Parathyroid adenoma (tissue), 2 donors: ENCODE measurements at regions not wholly inside any gene's neighbourhood (a gene's known extent, or its start where the extent isn't known, plus 50 kb on each side); places are given as distances from the start of the nearest gene placed in this dataset.

Source experiments
- H2AFZ ChIP-seq: fragments of 300-600 bp; sonication (generic); one replicate; pipeline ENCODE4 v1.7.0; 2017; ENCODE audit warnings: antibody characterized with exemption, mild to moderate bottlenecking
- H3K27ac ChIP-seq: fragments of 300-600 bp; sonication (generic); one replicate; pipeline ENCODE4 v1.7.0; 2017
- H3K27me3 ChIP-seq: fragments of 300-600 bp; sonication (generic); one replicate; pipeline ENCODE4 v1.7.0; 2017; ENCODE audit warnings: low read length; ENCODE audit not compliant: control insufficient read depth, insufficient read depth
- H3K36me3 ChIP-seq: fragments of 300-600 bp; sonication (generic); one replicate; pipeline ENCODE4 v1.7.0; 2017; ENCODE audit warnings: low read length; ENCODE audit not compliant: control insufficient read depth, insufficient read depth
- H3K4me1 ChIP-seq: fragments of 300-600 bp; sonication (generic); one replicate; pipeline ENCODE4 v1.7.0; 2017; ENCODE audit warnings: control low read depth
- H3K4me2 ChIP-seq: fragments of 300-600 bp; sonication (generic); one replicate; pipeline ENCODE4 v1.7.0; 2017; ENCODE audit warnings: low read length
- H3K4me3 ChIP-seq: fragments of 300-600 bp; sonication (generic); one replicate; pipeline ENCODE4 v1.7.0; 2017; ENCODE audit warnings: low read depth, low read length
- H3K79me2 ChIP-seq: fragments of 300-600 bp; sonication (generic); one replicate; pipeline ENCODE4 v1.7.0; 2017; ENCODE audit warnings: control low read depth
- H3K9ac ChIP-seq: fragments of 300-600 bp; sonication (generic); one replicate; pipeline ENCODE4 v1.7.0; 2017; ENCODE audit warnings: mild to moderate bottlenecking
- H3K9me3 ChIP-seq: fragments of 300-600 bp; sonication (generic); one replicate; pipeline ENCODE4 v1.7.0; 2017; ENCODE audit warnings: low read length; ENCODE audit not compliant: control insufficient read depth
- CTCF ChIP-seq: fragments of 300-600 bp; sonication (generic); IDR thresholded peaks from one replicate; pipeline ENCODE4 v1.7.0; 2017; ENCODE audit warnings: antibody characterized with exemption, mild to moderate bottlenecking
- donor health status: primary hyperparathyroidism.

GRCh38 chr5:159385536-159385935, 55.2 kb upstream of the IL12B start:
- no peak for TF ChIP-seq CTCF
- Histone ChIP-seq H3K4me1 (no peaks in the 10 kb centered on the region), H3K4me2 (no peak overlapping the region), H3K9ac (no peak overlapping the region), H3K79me2 (no peaks in the 10 kb centered on the region), H3K27me3 (no peaks in the 10 kb centered on the region), H3K36me3 (no peaks in the 10 kb centered on the region), H3K9me3 (no peaks in the 10 kb centered on the region), H2AFZ (no peak overlapping the region), H3K27ac (no peak overlapping the region), H3K4me3 (no peak overlapping the region)

- TF ChIP-seq CTCF: no peak
- H3K4me3 ChIP-seq: no peak overlapping the region
- no peaks in the 10 kb centered on the region for H3K9me3 ChIP-seq
- no peaks in the 10 kb centered on the region for H3K27me3 ChIP-seq
- H3K4me2 ChIP-seq: no peak overlapping the region
- H3K27ac ChIP-seq: no peak overlapping the region
- no peaks in the 10 kb centered on the region for H3K79me2 ChIP-seq
- no peaks in the 10 kb centered on the region for H3K36me3 ChIP-seq
- no peak overlapping the region for H3K9ac ChIP-seq
- no peaks in the 10 kb centered on the region for H3K4me1 ChIP-seq
- no peak overlapping the region for H2AFZ ChIP-seq
Observed at GRCh38 chr5:159386028-159386711, 55.9 kb upstream of the IL12B start.

GRCh38 chr5:159392871-159393270, 62.6 kb upstream of the IL12B start:
- H2AFZ ChIP-seq: no peak overlapping the region
- no peak overlapping the region for H3K27ac ChIP-seq
- no peaks in the 10 kb centered on the region for H3K9me3 ChIP-seq
- no peak overlapping the region for H3K9ac ChIP-seq
- H3K4me3 ChIP-seq: no peak overlapping the region
- no peaks in the 10 kb centered on the region for H3K79me2 ChIP-seq
- H3K4me1 ChIP-seq: no peaks in the 10 kb centered on the region
- H3K36me3 ChIP-seq: no peaks in the 10 kb centered on the region
- no peak overlapping the region for H3K4me2 ChIP-seq
- no peaks in the 10 kb centered on the region for H3K27me3 ChIP-seq
- TF ChIP-seq CTCF: no peak

GRCh38 chr5:159393854-159394274, 63.6 kb upstream of the IL12B start:
- no peaks in the 10 kb centered on the region for H3K27me3 ChIP-seq
- no peaks in the 10 kb centered on the region for H3K9me3 ChIP-seq
- H3K4me2 ChIP-seq: no peak overlapping the region
- H3K4me1 ChIP-seq: no peaks in the 10 kb centered on the region
- H3K9ac ChIP-seq: no peak overlapping the region
- H3K27ac ChIP-seq: no peak overlapping the region
- no peak overlapping the region for H2AFZ ChIP-seq
- H3K4me3 ChIP-seq: no peak overlapping the region
- H3K36me3 ChIP-seq: no peaks in the 10 kb centered on the region
- no peaks in the 10 kb centered on the region for H3K79me2 ChIP-seq
- TF ChIP-seq CTCF: no peak

- H3K9ac ChIP-seq: no peak overlapping the region
- no peak overlapping the region for H3K27ac ChIP-seq
- no peaks in the 10 kb centered on the region for H3K4me1 ChIP-seq
- no peaks in the 10 kb centered on the region for H3K27me3 ChIP-seq
- H3K4me3 ChIP-seq: no peak overlapping the region
- TF ChIP-seq CTCF: no peak
- no peak overlapping the region for H2AFZ ChIP-seq
- no peaks in the 10 kb centered on the region for H3K9me3 ChIP-seq
- no peaks in the 10 kb centered on the region for H3K79me2 ChIP-seq
- H3K36me3 ChIP-seq: no peaks in the 10 kb centered on the region
- no peak overlapping the region for H3K4me2 ChIP-seq
Observed at GRCh38 chr5:159395202-159395601, 64.9 kb upstream of the IL12B start.
